ENCODE measurements at regions not wholly inside any gene's neighbourhood (a gene's known extent, or its start where the extent isn't known, plus 50 kb on each side); places are given as distances from the start of the nearest gene placed in this dataset.

DNA sequence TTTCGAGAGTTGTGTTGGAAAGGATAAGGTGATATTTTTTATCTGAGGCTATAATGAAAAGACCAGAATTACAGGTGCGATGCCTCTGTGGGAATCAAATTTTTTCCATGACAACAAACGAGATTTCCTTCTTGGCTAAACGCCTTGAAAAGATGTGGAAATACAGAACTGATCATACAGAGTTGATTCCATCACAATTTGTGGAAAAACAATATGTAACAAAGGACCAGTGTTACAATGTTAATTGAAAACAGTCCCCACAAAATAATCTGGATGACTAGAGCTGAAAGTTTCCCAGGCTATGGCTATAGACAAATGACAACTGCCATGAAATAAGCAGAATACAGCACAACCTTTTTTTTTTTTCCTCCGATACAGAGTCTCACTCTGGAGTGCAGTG lies 628.9 kb downstream of the DIAPH3 start:
- ChIA-PET POLR2A (no interaction called here), CTCF (ENCODE audit: low intra/inter-chr PET ratio, low total read pairs) (no interaction called here)
- Histone ChIP-seq H3K9ac (ENCODE audit: insufficient read depth, low read depth, low read length) (no peak overlapping the region), H2AFZ (ENCODE audit: low read length) (no peak overlapping the region), H4K20me1 (ENCODE audit: insufficient read depth, low read length) (no peaks in the 10 kb centered on the region), H3K36me3 (replicated peaks in 1 of 2; ENCODE audit: control insufficient read depth in 1 of 2, insufficient read depth in 2 of 2, low read length in 2 of 2) (no peaks in the 10 kb centered on the region), H3K4me1 (ENCODE audit: insufficient read depth, low read length) (0 out of 2 replicates have a peak, but pooled peaks cover 7% of the 10 kb centered on the region), H3K4me2 (ENCODE audit: low read depth, low read length) (no peak overlapping the region), H3K27me3 (ENCODE audit: control insufficient read depth in 1 of 2, insufficient read depth in 2 of 2, low read length in 2 of 2) (no peaks in the 10 kb centered on the region), H3K79me2 (ENCODE audit: insufficient read depth, low read length) (no peaks in the 10 kb centered on the region), H3K27ac (ENCODE audit: extremely low read length, insufficient read depth, low read length) (no peak overlapping the region), H3K9me3 (ENCODE audit: low read length) (no peaks in the 10 kb centered on the region), H3K4me3 (replicated peaks in 1 of 3; ENCODE audit: insufficient read depth in 1 of 3, low read depth in 2 of 3, low read length in 3 of 3) (no peak overlapping the region)
- 8% methylated on average over 5 of the region's 5 CpGs for WGBS (ENCODE audit: low lambda C conversion rate)
- TF ChIP-seq ZSCAN5A (CRISPR knock-in tag; IDR thresholded peaks at IDR 0.05; ENCODE audit: borderline replicate concordance) (no peak), RNF219 (CRISPR knock-in tag; IDR thresholded peaks at IDR 0.05) (no peak), SRSF9 (IDR thresholded peaks at IDR 0.05; ENCODE audit: borderline replicate concordance, insufficient read depth, low read depth, low read length, poor library complexity, severe bottlenecking) (no peak), ZNF615 (CRISPR knock-in tag; IDR thresholded peaks at IDR 0.05; ENCODE audit: borderline replicate concordance) (no peak), ZBTB42 (CRISPR knock-in tag; IDR thresholded peaks at IDR 0.05) (no peak), GATA4 (IDR thresholded peaks at IDR 0.05; ENCODE audit: borderline replicate concordance, low read depth) (no peak), FOXP1 (IDR thresholded peaks at IDR 0.05) (no peak), FOXP1 (CRISPR knock-in tag; IDR thresholded peaks at IDR 0.05) (no peak), PHF5A (CRISPR knock-in tag; IDR thresholded peaks at IDR 0.05; ENCODE audit: low read depth, unreplicated experiment) (no peak), ZNF10 (CRISPR knock-in tag; IDR thresholded peaks at IDR 0.05; ENCODE audit: borderline replicate concordance, low read depth) (no peak), ZNF446 (CRISPR knock-in tag; IDR thresholded peaks at IDR 0.05) (no peak), RXRA (CRISPR knock-in tag; IDR thresholded peaks at IDR 0.05) (no peak), SMAD3 (CRISPR knock-in tag; IDR thresholded peaks at IDR 0.05) (no peak), TEF (CRISPR knock-in tag; IDR thresholded peaks at IDR 0.05) (no peak)
- FAIRE-seq: no peak
- intact Hi-C loops (cut with micrococcal nuclease; ENCODE audit: unreplicated experiment) (no loop called here), in situ Hi-C loops (cut with HindIII; ENCODE audit: extremely low pct_ligation_motif_present, low pct_unique_long_range_greater_than_20kb) (no loop called here)
- ATAC-seq: no peak
- BruUV-seq (replicated peaks): no TSS peak
- DNase-seq (ENCODE audit: low spot score): no peak

All from HepG2 (cell line).